IMR-90 (cell line): ENCODE measurements at regions not wholly inside any gene's neighbourhood (a gene's known extent, or its start where the extent isn't known, plus 50 kb on each side); places are given as distances from the start of the nearest gene placed in this dataset.

Source experiments
- CEBPB ChIP-seq: IDR thresholded peaks from 2 replicates; pipeline ENCODE4 v1.6.1; 2012; ENCODE audit warnings: low read depth, low read length, improper control_type of control experiment
- CHD1 ChIP-seq: IDR thresholded peaks from 2 replicates; pipeline ENCODE4 v1.6.1; 2012; ENCODE audit warnings: low read depth, low read length, improper control_type of control experiment
- CTCF ChIP-seq: conservative IDR thresholded peaks from 2 replicates; pipeline ENCODE4 v1.5.1; 2012; ENCODE audit warnings: mild to moderate bottlenecking, low read depth, low read length, improper control_type of control experiment
- POLR2A ChIP-seq: IDR thresholded peaks from 2 replicates; pipeline ENCODE4 v1.6.1; 2012; ENCODE audit warnings: mild to moderate bottlenecking, low read depth, low read length
- SMC3 ChIP-seq: fragments of 150-350 bp; IDR thresholded peaks from 2 replicates; pipeline ENCODE4 v1.6.1; 2016; ENCODE audit warnings: low read depth, mild to moderate bottlenecking, antibody characterized with exemption, low read length, moderate library complexity

- TF ChIP-seq CHD1 (no peak), CTCF (no peak), SMC3 (no peak), POLR2A (no peak), CEBPB (no peak)
These were observed 81.2 kb upstream of the TCF12 start for GRCh38 chr15:56837273-56837672.
